G401.6 (cell line): ENCODE measurements at regions not wholly inside any gene's neighbourhood (a gene's known extent, or its start where the extent isn't known, plus 50 kb on each side); places are given as distances from the start of the nearest gene placed in this dataset.
"Not testable (repeated sequence)": the region's sequence is repeated elsewhere in the genome, so short reads cannot be mapped to it uniquely, and the experiment has no call there.

ENCODE experiments used
- FAIRE-seq: peaks from 2 replicates; lab custom pipeline; 2012; peaks lifted over from hg19 to GRCh38; lab: Jason Lieb, UNC

- FAIRE-seq, result no peak
Measured at GRCh38 chr3:20245781-20246180, 59.8 kb upstream of the SGO1 start.

DNA sequence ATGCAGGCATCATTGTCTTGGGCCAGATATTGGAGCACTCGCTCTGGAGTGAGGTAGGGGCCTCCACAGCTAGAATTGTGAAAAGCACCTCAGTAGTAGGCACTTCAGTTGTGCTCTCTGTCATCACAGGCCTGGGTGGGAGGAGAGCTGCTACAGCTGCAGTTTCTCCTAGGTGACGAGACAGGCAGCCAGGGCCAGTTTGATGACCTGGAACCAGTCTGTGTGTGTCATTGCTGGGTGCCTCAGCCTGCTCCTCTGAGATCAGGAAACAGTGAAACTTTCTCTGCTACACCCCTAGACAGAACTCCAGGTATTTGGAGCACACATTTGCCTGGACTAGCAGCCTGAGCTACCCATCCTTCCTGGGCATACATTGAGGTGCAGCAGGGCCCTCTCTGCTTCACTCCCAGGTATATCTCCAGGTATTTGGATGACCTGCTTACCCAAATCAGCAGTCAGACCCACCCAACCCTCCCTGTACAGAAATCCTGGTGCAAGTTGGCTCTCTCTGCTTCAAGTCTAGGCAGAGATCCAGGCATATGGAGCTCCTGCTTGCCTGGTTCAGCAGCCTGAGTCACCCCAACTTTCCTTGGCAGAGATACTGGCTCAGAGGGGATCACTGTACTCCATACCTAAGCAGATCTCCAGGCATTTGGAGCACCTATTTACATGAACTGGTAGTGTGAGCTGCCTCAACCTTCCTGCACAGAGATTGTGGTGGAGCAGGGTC lies 54.3 kb upstream of the SGO1 start:
- FAIRE-seq, result no peak

GRCh38 chr3:20238199-20238598 lies 52.2 kb upstream of the SGO1 start:
- not testable (repeated sequence) for FAIRE-seq

GRCh38 chr3:20236603-20237002 lies 50.6 kb upstream of the SGO1 start:
- FAIRE-seq, result no peak
